ELF-1 (cell line): ENCODE measurements at regions not wholly inside any gene's neighbourhood (a gene's known extent, or its start where the extent isn't known, plus 50 kb on each side); places are given as distances from the start of the nearest gene placed in this dataset.
A peak's percentile ranks its signal among the peaks of the same experiment; 100 is the strongest.

Experiments
- DNase-seq: peaks from one replicate; pipeline ENCODE4 v3.0.0-alpha.2; 2016; ENCODE audit warnings: low read depth, low spot score

- DNase-seq = no peak
Measured at GRCh38 chr11:134578807-134579723, 167.0 kb upstream of the B3GAT1 start.

- DNase-seq = no peak
Measured at GRCh38 chr11:134577751-134578395, 165.8 kb upstream of the B3GAT1 start.

- DNase-seq = no peak
Measured at GRCh38 chr11:134576721-134577171, 164.7 kb upstream of the B3GAT1 start.

DNA sequence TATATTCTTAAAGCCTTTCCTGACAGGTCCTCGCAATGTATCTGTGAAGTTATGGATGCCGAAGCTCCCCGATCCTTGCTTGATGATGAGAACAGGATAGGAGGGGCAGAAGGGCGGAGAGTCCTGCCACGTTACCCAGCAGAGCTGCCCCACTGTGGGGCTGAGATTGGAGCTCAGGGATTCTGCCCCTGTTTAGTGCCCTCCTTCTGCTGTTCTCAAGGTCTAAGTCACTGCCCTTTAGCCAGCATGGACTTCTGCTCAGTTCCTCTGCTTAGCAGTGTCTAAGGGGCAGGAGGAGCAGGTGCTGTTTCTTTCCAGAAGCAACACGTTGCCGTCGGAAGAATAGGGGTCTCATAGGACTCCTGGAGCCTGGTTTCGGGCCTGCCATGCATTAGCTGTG, 164.2 kb upstream of the B3GAT1 start:
- no peak for DNase-seq

DNA sequence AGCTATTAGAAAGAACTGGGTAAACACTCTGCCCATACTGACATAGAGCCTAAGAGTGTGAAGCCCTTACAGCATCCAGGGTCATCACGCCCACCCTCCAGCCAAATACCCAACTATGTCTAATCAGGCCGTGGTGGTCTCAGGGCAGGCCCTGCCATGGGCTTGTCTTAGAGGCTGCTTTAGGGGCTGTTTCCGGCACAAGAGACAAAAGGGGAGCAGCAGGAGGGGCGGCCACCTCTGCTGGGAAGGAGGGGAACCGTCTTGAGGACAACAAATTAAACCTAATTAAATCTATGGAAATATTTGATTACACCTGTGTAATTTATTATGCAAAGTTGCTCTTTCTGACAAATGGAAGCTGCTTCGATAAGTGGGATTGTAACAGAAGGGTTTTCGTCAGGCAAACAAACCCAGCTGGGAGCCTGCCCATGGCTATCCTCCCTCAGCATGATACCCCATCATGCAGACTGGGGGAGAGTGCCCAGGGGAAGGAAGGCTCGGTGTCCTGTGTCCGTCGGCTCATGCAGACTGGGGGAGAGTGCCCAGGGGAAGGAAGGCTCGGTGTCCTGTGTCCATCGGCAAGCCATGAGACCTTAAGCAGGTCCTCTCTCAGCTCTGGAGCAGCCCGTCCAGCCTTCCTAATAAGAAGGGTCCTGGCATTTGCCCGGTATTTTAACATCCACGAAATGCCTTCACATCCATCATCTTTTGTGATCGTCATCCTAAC, 163.6 kb upstream of the B3GAT1 start:
- DNase-seq = no peak

DNA sequence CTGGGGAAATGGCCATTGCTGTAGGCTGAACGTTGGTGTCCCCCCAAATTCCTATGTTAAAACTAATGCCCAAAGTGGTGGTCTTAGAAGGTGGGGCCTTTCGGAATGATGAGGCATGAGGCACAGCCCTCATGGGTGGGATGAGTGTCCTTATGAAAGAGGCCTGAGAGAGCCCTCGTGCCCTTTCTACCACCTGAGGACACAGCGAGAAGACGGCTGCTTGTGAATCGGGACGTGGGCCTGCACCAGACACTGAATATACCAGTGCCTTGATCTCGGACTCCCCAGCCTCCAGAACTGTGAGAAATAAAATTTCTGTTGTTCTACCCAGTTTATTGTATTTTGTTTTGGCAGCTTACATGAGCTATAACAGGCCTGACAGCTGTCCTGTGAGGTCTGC, 162.9 kb upstream of the B3GAT1 start:
- DNase-seq = no peak

- no peak for DNase-seq
Measured at GRCh38 chr11:134574425-134574824, 162.4 kb upstream of the B3GAT1 start.

- DNase-seq = no peak
Measured at GRCh38 chr11:134573857-134574256, 161.8 kb upstream of the B3GAT1 start.

DNA sequence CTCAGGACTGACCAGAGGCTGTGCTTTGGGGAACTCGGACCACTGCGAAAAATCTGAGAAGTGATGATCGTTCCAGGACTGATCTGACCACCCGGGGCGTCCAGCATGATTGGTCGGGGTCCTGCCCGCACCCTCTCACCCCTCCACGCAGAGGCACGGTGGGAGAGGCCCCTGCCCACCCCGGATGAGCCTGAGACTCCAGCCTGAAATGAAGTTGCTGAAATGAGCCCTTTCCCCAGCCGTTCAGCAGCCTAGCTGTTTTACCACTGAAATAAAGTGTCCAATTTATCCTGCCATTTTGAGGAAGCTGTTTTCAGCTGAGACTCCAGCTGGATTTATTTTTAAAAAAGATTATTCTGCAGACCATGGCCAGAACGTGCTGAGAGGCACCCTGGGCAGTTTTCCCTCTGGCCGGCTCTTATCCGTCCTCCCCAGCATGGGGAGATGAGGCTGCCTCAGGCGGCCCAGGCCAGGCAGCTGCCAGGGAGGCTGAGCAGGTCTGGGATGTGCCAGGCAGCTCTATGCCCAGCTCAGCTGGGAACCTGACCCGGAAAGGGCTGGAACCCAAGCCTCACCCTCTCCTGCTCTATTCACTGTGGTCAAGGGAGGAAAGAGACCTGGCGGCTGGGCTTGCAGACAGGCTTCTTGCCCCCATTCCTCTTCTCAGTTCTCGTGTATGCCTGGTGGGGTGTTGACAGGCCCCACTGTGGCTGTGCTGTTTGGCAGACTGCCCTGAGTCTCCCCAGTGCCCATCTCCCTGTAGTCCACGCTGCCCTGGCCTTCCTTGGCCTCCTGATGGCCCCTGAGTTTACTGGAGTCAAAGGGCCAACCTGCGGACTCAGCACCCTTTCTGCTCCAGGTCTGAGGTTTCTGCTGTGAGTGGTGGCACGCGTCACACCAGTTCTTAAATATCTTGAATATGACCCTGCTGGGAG, 161.0 kb upstream of the B3GAT1 start:
- no peak for DNase-seq

DNA sequence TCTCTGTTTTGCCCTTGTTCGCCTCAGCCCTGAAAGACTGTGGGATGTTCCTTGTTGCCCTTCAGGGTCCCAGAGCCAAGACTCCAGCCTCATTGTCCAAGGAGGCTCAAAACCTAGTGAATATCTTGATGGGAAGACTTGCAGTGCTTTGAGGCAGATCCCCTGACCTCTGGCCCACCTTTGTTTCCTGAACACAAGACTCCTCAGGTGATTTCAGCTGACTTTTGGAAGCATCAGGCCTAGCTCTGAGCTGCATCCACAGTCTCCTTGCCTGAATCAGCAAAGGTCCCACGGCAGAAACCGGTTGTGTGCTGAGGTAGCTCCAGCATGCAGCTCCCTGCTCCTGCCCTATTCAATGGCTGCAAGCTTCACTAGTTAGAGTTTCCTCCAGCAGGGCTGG, 159.3 kb upstream of the B3GAT1 start:
- no peak for DNase-seq

- DNase-seq = no peak
Measured at GRCh38 chr11:134569195-134569594, 157.2 kb upstream of the B3GAT1 start.

- DNase-seq = no peak
Measured at GRCh38 chr11:134566311-134566710, 154.3 kb upstream of the B3GAT1 start.

GRCh38 chr11:134565343-134565891, 153.4 kb upstream of the B3GAT1 start:
- DNase-seq = no peak

DNA sequence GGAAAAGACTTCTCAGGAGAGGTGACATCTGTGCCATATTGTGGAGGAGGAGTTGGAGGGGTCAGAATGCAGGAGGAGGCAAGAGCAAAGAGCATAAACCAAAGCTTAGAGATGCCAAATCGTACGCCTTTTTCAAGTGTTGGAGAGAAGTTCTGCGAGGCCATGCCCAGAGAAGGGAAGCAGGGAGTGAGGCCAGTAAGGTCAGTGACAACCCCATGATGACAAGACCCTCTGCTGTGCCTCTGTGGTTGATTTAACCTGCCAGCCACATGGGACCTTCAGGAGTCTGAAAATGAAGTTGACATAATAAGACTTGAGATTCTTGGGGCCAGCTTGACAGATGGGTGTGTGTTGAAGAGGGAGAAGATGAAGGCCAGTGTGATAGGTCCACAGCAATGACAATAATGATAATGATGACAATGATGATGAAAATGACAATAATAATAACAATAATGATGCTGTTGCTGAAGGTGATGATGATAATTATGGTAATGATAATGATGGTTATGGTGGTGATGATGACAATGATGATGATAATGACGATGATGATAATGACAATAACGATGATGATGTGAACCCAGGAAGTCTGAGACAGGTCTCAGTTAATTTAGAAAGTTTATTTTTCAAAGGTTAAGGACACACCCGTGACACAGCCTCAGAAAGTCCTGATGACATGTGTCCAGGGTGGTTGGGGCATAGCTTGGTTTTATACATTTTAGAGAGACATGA, 152.6 kb upstream of the B3GAT1 start:
- DNase-seq = no peak

- no peak for DNase-seq
Measured at GRCh38 chr11:134562941-134563471, 151.0 kb upstream of the B3GAT1 start.

GRCh38 chr11:134562196-134562595, 150.2 kb upstream of the B3GAT1 start:
- DNase-seq = no peak

GRCh38 chr11:134561331-134561720, 149.3 kb upstream of the B3GAT1 start:
- DNase-seq = peak; percentile 57

DNA sequence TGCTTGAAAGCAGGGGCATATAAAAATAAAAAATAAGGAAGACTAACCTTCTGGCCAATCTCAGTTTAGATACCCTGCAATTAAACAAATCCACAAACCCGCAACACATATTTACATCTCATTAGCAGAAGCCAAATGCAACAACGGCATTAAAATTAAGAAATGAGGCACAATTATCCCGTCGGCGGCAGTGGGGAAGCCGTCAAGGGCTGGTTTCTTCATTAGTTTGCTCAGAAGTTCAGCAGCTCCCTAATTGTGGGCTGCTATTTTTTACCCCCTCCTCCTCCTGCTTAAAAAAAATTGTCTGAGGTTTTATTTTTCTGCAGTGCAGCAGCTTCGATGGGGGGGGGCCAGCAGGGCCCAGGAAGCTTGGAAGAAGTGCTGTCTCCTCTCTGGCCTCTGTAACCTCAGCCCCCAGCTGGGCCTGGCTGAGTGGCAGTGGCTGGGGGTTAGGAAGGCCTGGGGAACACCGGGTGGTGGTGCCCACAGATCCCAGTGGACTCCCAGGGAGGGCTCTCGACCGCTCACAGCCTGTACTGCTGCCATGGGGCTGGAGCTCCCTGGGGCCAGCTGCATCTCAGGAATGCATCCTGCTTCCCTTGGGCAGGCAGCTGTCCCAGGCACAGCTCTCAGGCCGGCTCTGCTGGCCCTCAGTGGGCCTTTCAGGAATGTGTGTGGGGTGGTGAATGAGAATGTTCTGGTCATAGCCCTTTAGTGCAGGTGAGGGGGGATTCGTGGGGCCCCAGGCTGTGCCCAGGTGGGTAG, 148.7 kb upstream of the B3GAT1 start:
- DNase-seq = peak; percentile 68

DNA sequence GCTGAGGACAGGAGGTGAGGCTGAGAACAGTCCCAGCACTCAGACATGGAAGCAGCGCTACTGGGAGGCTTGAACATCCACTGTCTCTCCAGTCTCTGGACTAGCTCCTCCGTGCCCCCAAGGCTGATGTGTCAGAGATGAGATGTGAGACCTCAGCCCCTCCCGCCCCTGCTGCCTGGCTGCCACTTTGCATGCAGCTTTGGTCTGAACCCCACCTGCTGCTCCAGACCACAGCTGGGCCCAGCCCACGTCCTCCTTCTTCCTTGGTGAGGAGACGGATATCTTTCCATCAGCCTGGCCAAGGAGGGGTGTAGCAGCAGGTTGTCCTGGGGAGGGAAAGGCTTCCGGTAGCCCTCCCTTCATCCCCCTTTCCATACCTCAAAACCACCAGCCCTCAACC, 148.0 kb upstream of the B3GAT1 start:
- peak; percentile 42 for DNase-seq
